ENCODE measurements at regions not wholly inside any gene's neighbourhood (a gene's known extent, or its start where the extent isn't known, plus 50 kb on each side); places are given as distances from the start of the nearest gene placed in this dataset.

GRCh38 chr18:73683409-73684238 lies 464.0 kb downstream of the FBXO15 start:
- no peaks in the 10 kb centered on the region for H3K27me3 Mint-ChIP-seq (ENCODE audit: low read depth)
- no peaks in the 10 kb centered on the region for H3K27me3 ChIP-seq (ENCODE audit: insufficient read depth, low read length)
- H3K4ac ChIP-seq (ENCODE audit: low read depth, low read length): no peak overlapping the region
- no peak overlapping the region for H2BK15ac ChIP-seq (ENCODE audit: low read depth, low read length)
- H4K20me1 ChIP-seq (ENCODE audit: control insufficient read depth, insufficient read depth, insufficient read length): no peaks in the 10 kb centered on the region
- no peak overlapping the region for H3K4me3 Mint-ChIP-seq
- WGBS (ENCODE audit: extremely low coverage, insufficient read length, low lambda C conversion rate): no CpG with 5 or more reads among the region's 6 CpGs
- no peaks in the 10 kb centered on the region for H3K9me3 ChIP-seq (ENCODE audit: control insufficient read depth, low read depth, low read length)
- H3K14ac ChIP-seq (ENCODE audit: insufficient read depth, low read length): peak overlapping the region; percentile 60; the same call in 1 of the 2 replicates
- H2AFZ ChIP-seq (ENCODE audit: low read length): no peak overlapping the region
- H3K18ac ChIP-seq (ENCODE audit: insufficient read length, low read depth, low read length): no peak overlapping the region
- H2AK5ac ChIP-seq (ENCODE audit: insufficient read length, low read length): no peak overlapping the region
- H3K4me1 ChIP-seq (ENCODE audit: insufficient read depth, low read length): no peaks in the 10 kb centered on the region; the same call in 1 of the 2 replicates
- H3K4me2 ChIP-seq (ENCODE audit: insufficient read depth, insufficient read length, low read length): no peak overlapping the region
- H4K8ac ChIP-seq (replicated peaks; ENCODE audit: insufficient read length, low read depth, low read length): no peak overlapping the region
- H4K5ac ChIP-seq (ENCODE audit: insufficient read length, low read depth, low read length): no peak overlapping the region
- no peak overlapping the region for H2BK120ac ChIP-seq (ENCODE audit: low read depth, low read length, poor library complexity, severe bottlenecking)
- no peaks in the 10 kb centered on the region for H3K79me1 ChIP-seq (ENCODE audit: insufficient read depth, low read depth, low read length, poor library complexity, severe bottlenecking)
- no peaks in the 10 kb centered on the region for H3K23me2 ChIP-seq (ENCODE audit: insufficient read length, low read depth, low read length, poor library complexity, severe bottlenecking)
- no peak overlapping the region for H3K27ac ChIP-seq (ENCODE audit: insufficient read length, low read depth, low read length)
- H3K79me2 ChIP-seq (ENCODE audit: insufficient read depth, low read length): no peaks in the 10 kb centered on the region
- DNase-seq: no peak
- H3K9ac ChIP-seq (ENCODE audit: extremely low read depth, insufficient read length, low read length): no peak overlapping the region
- no peak overlapping the region for H3T11ph ChIP-seq (ENCODE audit: low read length)
- TF ChIP-seq, protein P1, sequence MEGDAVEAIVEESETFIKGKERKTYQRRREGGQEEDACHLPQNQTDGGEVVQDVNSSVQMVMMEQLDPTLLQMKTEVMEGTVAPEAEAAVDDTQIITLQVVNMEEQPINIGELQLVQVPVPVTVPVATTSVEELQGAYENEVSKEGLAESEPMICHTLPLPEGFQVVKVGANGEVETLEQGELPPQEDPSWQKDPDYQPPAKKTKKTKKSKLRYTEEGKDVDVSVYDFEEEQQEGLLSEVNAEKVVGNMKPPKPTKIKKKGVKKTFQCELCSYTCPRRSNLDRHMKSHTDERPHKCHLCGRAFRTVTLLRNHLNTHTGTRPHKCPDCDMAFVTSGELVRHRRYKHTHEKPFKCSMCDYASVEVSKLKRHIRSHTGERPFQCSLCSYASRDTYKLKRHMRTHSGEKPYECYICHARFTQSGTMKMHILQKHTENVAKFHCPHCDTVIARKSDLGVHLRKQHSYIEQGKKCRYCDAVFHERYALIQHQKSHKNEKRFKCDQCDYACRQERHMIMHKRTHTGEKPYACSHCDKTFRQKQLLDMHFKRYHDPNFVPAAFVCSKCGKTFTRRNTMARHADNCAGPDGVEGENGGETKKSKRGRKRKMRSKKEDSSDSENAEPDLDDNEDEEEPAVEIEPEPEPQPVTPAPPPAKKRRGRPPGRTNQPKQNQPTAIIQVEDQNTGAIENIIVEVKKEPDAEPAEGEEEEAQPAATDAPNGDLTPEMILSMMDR (conservative IDR thresholded peaks at IDR 0.05): no peak
- no peaks in the 10 kb centered on the region for H3K9me3 Mint-ChIP-seq
- H3K23ac ChIP-seq (ENCODE audit: insufficient read length, low read depth, low read length): no peak overlapping the region
- no peak overlapping the region for H2BK20ac ChIP-seq (ENCODE audit: low read depth, low read length, poor library complexity, severe bottlenecking)
- peak overlapping the region in 1 of 3 experiments; percentile 13; a peak in 2 of 7 replicates for H3K27ac Mint-ChIP-seq
- peaks cover 5% of the 10 kb centered on the region in 2 experiments for H3K4me1 Mint-ChIP-seq
- no peak overlapping the region for H4K91ac ChIP-seq (ENCODE audit: insufficient read length, low read depth, low read length)
- H2BK12ac ChIP-seq (ENCODE audit: insufficient read length, low read depth, low read length): no peak overlapping the region
- no peak overlapping the region for H2BK5ac ChIP-seq (ENCODE audit: insufficient read length, low read length)
- H3K36me3 Mint-ChIP-seq (ENCODE audit: insufficient read depth in 1 of 3, low read depth in 3 of 3): no peaks in the 10 kb centered on the region
- no peak overlapping the region for H3K56ac ChIP-seq (ENCODE audit: insufficient read length, low read depth, low read length)

All from H9 (cell line).